Lower lobe of right lung (tissue), 2 donors: ENCODE measurements at regions not wholly inside any gene's neighbourhood (a gene's known extent, or its start where the extent isn't known, plus 50 kb on each side); places are given as distances from the start of the nearest gene placed in this dataset.

Source experiments
- ATAC-seq, 2 donors: fragments of 200-7000 bp; cut with Tn5 transposase; one replicate each; pipeline ENCODE4 v1.9.1; 2020 to 2022; ENCODE audit warnings: mild to moderate bottlenecking in 2 of 2, moderate library complexity in 2 of 2
- DNase-seq: peaks from one replicate; pipeline ENCODE4 v3.0.0-alpha.2; 2020
- H3K27ac ChIP-seq: fragments of 200-600 bp; one replicate; pipeline ENCODE4 v1.8.0; 2022
- H3K27me3 ChIP-seq: fragments of 200-600 bp; one replicate; pipeline ENCODE4 v1.8.0; 2022; ENCODE audit warnings: low read depth
- H3K36me3 ChIP-seq: fragments of 200-600 bp; one replicate; pipeline ENCODE4 v1.8.0; 2022; ENCODE audit warnings: mild to moderate bottlenecking
- H3K4me1 ChIP-seq: fragments of 200-600 bp; one replicate; pipeline ENCODE4 v1.8.0; 2022
- H3K4me3 ChIP-seq: fragments of 200-600 bp; one replicate; pipeline ENCODE4 v1.8.0; 2022; ENCODE audit warnings: mild to moderate bottlenecking
- H3K9me3 ChIP-seq: fragments of 200-600 bp; one replicate; pipeline ENCODE4 v1.8.0; 2022
- CTCF ChIP-seq: fragments of 200-600 bp; IDR thresholded peaks from one replicate; pipeline ENCODE4 v1.8.0; 2022; ENCODE audit warnings: antibody characterized with exemption, mild to moderate bottlenecking
- intact Hi-C: fragments of 100-400 bp; cut with DNase I; formaldehyde crosslinking; loops from one replicate; pipeline ENCODE4 v1.11.0; 2022
- donor health status: DM: no; HTN: yes; CAD: no; lungs with severe emphysema.

GRCh38 chrX:76971393-76972376 lies 475.5 kb upstream of the FGF16 start:
- Histone ChIP-seq H3K36me3 (no peaks in the 10 kb centered on the region), H3K9me3 (no peaks in the 10 kb centered on the region), H3K4me3 (no peak overlapping the region), H3K27me3 (no peaks in the 10 kb centered on the region), H3K4me1 (no peaks in the 10 kb centered on the region), H3K27ac (no peak overlapping the region)
- no peak for DNase-seq
- no peak for TF ChIP-seq CTCF
- no peak for ATAC-seq
- intact Hi-C loops = no loop called here

GRCh38 chrX:76977452-76977851 lies 469.7 kb upstream of the FGF16 start:
- no peak for TF ChIP-seq CTCF
- H3K27me3 ChIP-seq = no peaks in the 10 kb centered on the region
- H3K36me3 ChIP-seq = no peaks in the 10 kb centered on the region
- DNase-seq (no peak), ATAC-seq (no peak)
- H3K4me1 ChIP-seq = no peaks in the 10 kb centered on the region
- no peak overlapping the region for H3K4me3 ChIP-seq
- intact Hi-C loops = no loop called here
- H3K9me3 ChIP-seq = no peaks in the 10 kb centered on the region
- H3K27ac ChIP-seq = no peak overlapping the region

GRCh38 chrX:76987381-76987780 lies 459.8 kb upstream of the FGF16 start:
- no peak for TF ChIP-seq CTCF
- no peaks in the 10 kb centered on the region for H3K9me3 ChIP-seq
- no peaks in the 10 kb centered on the region for H3K36me3 ChIP-seq
- no peak overlapping the region for H3K4me3 ChIP-seq
- no peak for DNase-seq
- no peaks in the 10 kb centered on the region for H3K4me1 ChIP-seq
- no peak overlapping the region for H3K27ac ChIP-seq
- no peak for ATAC-seq
- H3K27me3 ChIP-seq = no peaks in the 10 kb centered on the region
- intact Hi-C loops = no loop called here

- TF ChIP-seq CTCF = no peak
- no peak for ATAC-seq
- Histone ChIP-seq H3K9me3 (no peaks in the 10 kb centered on the region), H3K4me3 (no peak overlapping the region), H3K4me1 (no peaks in the 10 kb centered on the region), H3K36me3 (no peaks in the 10 kb centered on the region), H3K27ac (no peak overlapping the region), H3K27me3 (no peaks in the 10 kb centered on the region)
- no peak for DNase-seq
- intact Hi-C loops = no loop called here
Observed at GRCh38 chrX:76996641-76997040, 450.5 kb upstream of the FGF16 start.

GRCh38 chrX:77003530-77003929 lies 443.7 kb upstream of the FGF16 start:
- DNase-seq (no peak), ATAC-seq (no peak)
- Histone ChIP-seq H3K27me3 (no peaks in the 10 kb centered on the region), H3K9me3 (no peaks in the 10 kb centered on the region), H3K4me1 (no peaks in the 10 kb centered on the region), H3K4me3 (no peak overlapping the region), H3K27ac (no peak overlapping the region), H3K36me3 (no peaks in the 10 kb centered on the region)
- TF ChIP-seq CTCF = no peak
- intact Hi-C loops = no loop called here
